ENCODE measurements at regions not wholly inside any gene's neighbourhood (a gene's known extent, or its start where the extent isn't known, plus 50 kb on each side); places are given as distances from the start of the nearest gene placed in this dataset.

GRCh38 chr2:8255448-8255800 lies 426.4 kb upstream of the ID2 start:
- no peak for DNase-seq (ENCODE audit: low read depth)
- no peak overlapping the region for H3K4me3 ChIP-seq (ENCODE audit: low read depth, low read length)
- TF ChIP-seq CTCF (IDR thresholded peaks at IDR 0.05; ENCODE audit: control insufficient read depth, extremely low read depth, insufficient read depth), result no peak

GRCh38 chr2:8256905-8257304 lies 425.0 kb upstream of the ID2 start:
- no peak for DNase-seq (ENCODE audit: low read depth)
- H3K4me3 ChIP-seq (ENCODE audit: low read depth, low read length), result no peak overlapping the region
- no peak for TF ChIP-seq CTCF (IDR thresholded peaks at IDR 0.05; ENCODE audit: control insufficient read depth, extremely low read depth, insufficient read depth)

- no peak for TF ChIP-seq CTCF (IDR thresholded peaks at IDR 0.05; ENCODE audit: control insufficient read depth, extremely low read depth, insufficient read depth)
- H3K4me3 ChIP-seq (ENCODE audit: low read depth, low read length), result no peak overlapping the region
- no peak for DNase-seq (ENCODE audit: low read depth)
Measured at GRCh38 chr2:8257502-8257901, 424.4 kb upstream of the ID2 start.

DNA sequence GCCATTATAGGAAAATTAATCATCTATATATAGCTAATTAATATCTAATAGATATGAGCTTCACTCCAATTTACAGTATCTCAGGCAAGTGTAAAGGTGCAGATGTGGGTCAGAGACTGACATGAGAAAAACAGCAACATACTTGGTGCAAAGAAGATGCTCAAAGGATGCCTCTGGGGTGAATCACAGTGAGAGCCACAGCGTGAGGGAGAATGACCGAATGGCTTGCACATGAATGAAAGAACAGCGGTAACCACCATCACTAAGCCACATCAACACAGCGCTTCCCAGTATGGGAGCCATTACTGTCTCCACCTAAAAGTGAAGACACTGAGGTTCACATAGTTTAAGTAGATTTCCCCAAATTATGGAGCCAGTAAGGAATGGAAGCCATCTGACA lies 423.4 kb upstream of the ID2 start:
- TF ChIP-seq CTCF (IDR thresholded peaks at IDR 0.05; ENCODE audit: control insufficient read depth, extremely low read depth, insufficient read depth), result no peak
- DNase-seq (ENCODE audit: low read depth), result no peak
- H3K4me3 ChIP-seq (ENCODE audit: low read depth, low read length), result no peak overlapping the region

DNA sequence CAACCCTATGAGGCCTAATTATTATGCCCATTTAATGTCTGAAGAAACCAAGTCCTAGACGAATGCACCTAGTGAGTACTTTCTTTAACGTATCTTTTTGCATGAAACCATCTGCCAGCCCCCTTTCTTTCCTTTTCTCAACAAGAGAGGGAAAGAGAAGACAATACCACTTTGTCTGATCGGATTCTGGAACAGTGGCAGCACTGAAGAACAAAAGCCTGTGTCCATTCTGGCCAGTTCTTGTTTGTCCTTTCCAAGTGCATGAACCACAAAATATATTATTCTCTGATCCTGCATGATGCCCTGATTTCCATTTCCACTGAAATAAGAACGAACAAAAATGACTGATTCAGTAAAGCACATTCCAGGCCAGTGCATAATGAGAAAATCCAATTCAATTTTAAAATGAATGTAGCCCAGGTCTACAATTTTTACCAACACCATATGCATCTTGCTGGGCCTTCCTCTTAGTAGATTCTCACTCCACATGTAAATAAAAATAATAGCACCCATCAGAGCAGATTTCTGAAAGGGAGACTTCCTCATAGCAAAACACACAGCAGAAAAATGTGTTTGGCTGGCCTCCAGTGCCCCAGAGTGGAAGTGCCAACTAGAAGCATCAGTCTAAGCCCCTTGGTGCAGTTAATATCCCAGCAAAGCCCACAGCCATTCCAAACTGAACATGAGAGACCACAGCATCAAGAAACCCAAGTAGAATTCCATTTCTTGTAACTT lies 422.6 kb upstream of the ID2 start:
- no peak for DNase-seq (ENCODE audit: low read depth)

GRCh38 chr2:8259841-8260178 lies 422.0 kb upstream of the ID2 start:
- DNase-seq (ENCODE audit: low read depth), result no peak
- no peak overlapping the region for H3K4me3 ChIP-seq (ENCODE audit: low read depth, low read length)
- TF ChIP-seq CTCF (IDR thresholded peaks at IDR 0.05; ENCODE audit: control insufficient read depth, extremely low read depth, insufficient read depth), result no peak

More for the DNA sequence above, 422.6 kb upstream of the ID2 start:
- no peak for TF ChIP-seq CTCF (IDR thresholded peaks at IDR 0.05; ENCODE audit: control insufficient read depth, extremely low read depth, insufficient read depth)
- H3K4me3 ChIP-seq (ENCODE audit: low read depth, low read length), result no peak overlapping the region

DNA sequence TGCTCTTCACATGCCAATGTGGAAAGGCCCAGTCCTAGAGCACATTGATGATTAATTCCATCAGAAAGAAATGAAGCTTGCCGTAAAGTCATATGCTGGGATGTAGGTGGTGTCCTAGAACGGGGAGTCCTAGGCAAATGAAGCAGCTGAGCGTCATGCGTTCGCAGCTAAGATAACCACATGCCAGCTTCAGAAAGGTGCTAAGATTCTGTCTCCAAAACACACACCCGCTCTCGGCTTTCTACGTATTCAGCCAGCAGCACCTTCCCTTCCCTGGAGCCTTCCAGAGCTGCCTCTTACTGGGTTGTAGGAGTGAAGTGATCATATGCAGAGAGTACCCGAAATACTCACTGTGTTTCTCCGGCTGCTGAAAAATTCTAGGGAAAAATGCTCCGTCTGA lies 421.6 kb upstream of the ID2 start:
- H3K4me3 ChIP-seq (ENCODE audit: low read depth, low read length), result no peak overlapping the region
- no peak for TF ChIP-seq CTCF (IDR thresholded peaks at IDR 0.05; ENCODE audit: control insufficient read depth, extremely low read depth, insufficient read depth)
- DNase-seq (ENCODE audit: low read depth), result no peak
